ENCODE measurements at regions not wholly inside any gene's neighbourhood (a gene's known extent, or its start where the extent isn't known, plus 50 kb on each side); places are given as distances from the start of the nearest gene placed in this dataset.

- TF ChIP-seq, protein P1, sequence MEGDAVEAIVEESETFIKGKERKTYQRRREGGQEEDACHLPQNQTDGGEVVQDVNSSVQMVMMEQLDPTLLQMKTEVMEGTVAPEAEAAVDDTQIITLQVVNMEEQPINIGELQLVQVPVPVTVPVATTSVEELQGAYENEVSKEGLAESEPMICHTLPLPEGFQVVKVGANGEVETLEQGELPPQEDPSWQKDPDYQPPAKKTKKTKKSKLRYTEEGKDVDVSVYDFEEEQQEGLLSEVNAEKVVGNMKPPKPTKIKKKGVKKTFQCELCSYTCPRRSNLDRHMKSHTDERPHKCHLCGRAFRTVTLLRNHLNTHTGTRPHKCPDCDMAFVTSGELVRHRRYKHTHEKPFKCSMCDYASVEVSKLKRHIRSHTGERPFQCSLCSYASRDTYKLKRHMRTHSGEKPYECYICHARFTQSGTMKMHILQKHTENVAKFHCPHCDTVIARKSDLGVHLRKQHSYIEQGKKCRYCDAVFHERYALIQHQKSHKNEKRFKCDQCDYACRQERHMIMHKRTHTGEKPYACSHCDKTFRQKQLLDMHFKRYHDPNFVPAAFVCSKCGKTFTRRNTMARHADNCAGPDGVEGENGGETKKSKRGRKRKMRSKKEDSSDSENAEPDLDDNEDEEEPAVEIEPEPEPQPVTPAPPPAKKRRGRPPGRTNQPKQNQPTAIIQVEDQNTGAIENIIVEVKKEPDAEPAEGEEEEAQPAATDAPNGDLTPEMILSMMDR (IDR thresholded peaks at IDR 0.05; ENCODE audit: insufficient read depth, low read depth, low read length): no peak
- TF ChIP-seq EZH2 (IDR thresholded peaks at IDR 0.05; ENCODE audit: insufficient read depth, low read length): no peak
Observed at GRCh38 chr11:36779791-36780190, 181.8 kb upstream of the RAG2 start.
